T1000 (cell line): ENCODE measurements at regions not wholly inside any gene's neighbourhood (a gene's known extent, or its start where the extent isn't known, plus 50 kb on each side); places are given as distances from the start of the nearest gene placed in this dataset.

ENCODE experiments used
- DNase-seq: peaks from one replicate; lab custom pipeline; 2025; ENCODE audit warnings: mixed read lengths; lab: John Stamatoyannopoulos, UW

DNA sequence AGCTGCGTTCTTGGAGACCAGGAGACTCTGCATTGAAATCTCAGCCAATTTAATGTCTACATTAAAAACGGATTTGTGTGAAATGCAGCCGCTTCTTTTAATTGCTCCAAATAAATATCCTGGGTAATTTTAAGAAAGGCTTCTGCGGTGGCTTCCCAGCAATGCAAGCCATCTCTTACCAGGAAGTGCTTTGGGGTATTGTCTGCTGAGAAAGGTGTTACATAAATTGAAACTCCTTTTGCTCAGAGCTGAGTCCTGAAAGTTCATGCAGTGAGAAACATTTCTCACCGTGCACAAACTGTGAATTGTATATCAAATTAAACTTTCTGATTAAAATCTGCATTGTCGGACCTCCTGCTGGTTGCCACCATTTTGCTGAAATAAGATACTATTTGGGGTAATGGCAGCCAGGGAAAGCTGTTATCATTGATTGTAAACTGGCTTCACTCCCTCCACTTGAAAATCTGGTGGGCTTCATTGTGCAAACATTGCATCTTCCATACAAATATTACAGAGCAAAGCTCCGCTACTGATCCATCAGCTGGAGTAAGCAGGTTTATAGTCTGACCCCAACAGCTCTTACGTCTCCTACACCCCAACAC lies 59.5 kb downstream of the ZIC5 start:
- DNase-seq: no peak

GRCh38 chr13:99911069-99911964 lies 60.2 kb downstream of the ZIC5 start:
- no peak for DNase-seq

GRCh38 chr13:99909836-99910619 lies 61.5 kb downstream of the ZIC5 start:
- DNase-seq: no peak

DNA sequence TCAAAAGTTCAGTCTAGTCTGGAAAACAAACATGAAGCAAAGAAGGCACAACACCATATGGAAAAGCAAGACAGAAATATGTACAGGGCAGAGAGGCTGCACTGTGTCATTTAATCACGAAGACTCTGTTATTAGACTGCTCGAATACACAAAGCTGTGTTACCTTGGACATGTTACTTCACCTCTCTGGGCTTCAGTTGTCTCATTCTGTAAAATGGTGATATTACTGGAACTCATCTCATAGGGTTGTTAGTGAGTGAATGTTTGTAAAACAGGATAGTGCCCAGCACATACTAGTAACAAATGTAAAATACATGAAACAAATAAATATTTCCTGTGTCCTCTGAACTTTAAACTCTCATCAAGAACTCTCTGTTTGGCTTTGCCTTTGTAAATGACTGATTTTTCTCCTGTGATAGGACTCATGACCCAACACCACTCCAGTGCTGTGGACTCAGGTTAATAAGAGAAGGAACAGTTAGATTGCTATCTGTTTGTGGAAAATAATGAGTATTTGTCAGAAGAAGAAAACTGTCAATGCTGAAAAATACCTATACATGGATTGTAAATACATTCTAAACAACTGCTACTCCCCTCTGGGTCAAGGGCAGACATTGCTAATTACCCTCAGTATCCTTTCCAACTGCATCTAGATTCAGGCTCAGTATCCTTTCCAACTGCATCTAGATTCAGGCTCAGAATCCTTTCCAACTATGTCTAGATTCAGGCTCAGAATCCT lies 62.3 kb downstream of the ZIC5 start:
- DNase-seq: no peak

DNA sequence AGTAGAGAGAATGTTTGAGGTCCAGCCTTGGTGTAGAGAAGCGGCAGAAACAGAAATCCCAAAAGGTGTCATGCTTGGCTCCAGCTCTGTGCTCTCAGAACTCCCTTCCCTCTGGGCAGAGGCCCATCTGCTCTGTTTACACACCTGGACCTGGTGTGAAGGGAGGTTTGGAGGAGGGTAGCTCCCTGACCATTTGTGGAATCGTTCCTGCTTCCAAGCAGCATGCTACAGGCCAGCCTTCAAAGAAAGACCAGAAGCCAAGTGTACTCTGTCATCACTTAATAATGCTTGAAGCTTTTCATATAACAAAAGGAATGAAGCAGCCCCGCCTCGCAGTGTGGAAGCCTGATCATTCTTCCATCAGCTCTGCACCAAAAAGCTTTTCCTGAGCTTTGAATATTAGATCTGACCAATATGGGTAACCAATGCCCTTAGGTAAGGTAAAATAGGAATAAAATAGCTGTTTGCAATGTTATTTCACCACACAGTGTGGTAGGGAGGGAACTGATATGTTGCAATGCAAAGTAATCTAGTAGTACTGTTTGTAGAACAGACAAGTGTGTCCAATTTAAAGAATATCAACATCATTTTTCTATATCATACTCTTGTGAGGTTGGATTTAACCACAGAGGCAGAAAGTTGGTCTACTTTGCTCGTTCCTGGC lies 63.3 kb downstream of the ZIC5 start:
- no peak for DNase-seq

DNA sequence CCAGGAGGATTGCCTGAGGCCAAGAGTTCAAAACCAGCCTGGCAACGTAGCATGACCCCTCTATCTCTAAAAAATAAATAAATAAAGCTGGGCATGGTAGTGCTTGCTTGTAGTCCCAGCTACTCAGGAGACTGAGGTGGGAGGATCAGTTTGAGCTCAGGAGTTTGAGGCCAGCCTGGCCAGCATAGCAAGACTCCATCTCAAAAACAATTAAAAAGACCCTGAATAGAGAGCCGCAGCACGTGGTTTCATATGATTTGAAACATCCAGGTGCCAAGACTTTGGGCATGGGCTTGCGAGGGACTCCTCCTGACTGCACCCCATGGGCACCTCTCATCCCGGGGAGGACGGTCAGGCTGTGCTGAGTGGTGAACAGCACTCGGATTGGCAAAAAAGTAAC lies 63.9 kb downstream of the ZIC5 start:
- DNase-seq: no peak

DNA sequence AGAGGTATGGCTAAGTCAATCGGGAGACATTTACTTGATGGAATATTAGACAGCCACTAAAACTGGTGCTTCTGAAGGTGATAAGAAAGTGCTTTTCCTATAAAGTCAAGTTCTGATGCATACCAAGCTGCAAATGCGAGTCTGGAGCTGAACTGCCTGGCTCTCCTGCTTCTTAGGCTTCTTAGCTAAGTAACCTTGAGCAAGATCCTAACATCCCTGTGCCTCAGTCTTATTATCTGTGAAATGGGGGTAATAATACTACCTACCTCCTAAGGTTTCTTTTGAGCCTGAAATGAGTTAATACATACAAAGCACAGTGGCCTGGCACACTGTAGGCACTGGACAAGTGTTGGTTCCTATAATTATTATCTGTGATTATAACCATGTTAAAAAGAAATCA lies 64.5 kb downstream of the ZIC5 start:
- no peak for DNase-seq

- no peak for DNase-seq
Observed at GRCh38 chr13:99905814-99906213, 65.8 kb downstream of the ZIC5 start.

GRCh38 chr13:99905224-99905623 lies 66.3 kb downstream of the ZIC5 start:
- DNase-seq: no peak

DNA sequence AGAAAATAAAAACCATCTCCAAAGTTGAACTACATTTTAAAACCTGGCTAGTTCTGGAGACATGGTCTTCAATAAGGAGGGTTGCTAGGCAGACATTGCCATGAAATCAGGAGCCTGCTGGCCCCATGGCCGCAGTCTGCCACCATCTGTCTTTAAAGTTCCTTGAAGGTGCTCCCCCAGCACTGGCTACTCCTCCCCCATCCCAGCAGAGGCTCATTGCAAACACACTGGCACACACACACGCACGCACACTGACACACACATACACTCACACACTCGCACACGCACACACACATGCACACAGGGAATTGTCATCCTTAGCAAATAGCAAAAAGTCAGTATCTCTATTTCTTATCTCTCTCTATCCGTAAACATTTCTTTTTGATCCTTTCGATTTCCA lies 68.4 kb downstream of the ZIC5 start:
- no peak for DNase-seq

DNA sequence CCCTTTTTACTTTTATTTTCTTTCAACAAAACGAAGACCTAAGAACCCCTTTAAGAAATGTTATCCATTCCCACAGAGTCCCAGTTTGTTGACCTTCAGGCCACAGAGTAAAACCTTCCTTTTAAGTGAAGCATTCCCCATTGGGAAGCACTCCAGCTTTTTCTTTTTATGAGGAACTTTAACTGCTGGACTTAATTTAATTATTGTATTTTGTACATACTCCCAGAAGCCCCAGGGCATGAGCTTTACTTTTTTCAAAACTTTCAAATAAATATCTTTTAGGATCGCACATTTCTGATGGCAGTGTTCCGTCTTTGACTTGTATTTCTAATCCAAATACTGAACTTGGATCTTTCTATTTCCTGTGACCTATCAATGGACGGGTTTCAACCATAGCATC lies 68.9 kb downstream of the ZIC5 start:
- DNase-seq: no peak

- no peak for DNase-seq
Observed at GRCh38 chr13:99900960-99901359, 70.6 kb downstream of the ZIC5 start.

DNA sequence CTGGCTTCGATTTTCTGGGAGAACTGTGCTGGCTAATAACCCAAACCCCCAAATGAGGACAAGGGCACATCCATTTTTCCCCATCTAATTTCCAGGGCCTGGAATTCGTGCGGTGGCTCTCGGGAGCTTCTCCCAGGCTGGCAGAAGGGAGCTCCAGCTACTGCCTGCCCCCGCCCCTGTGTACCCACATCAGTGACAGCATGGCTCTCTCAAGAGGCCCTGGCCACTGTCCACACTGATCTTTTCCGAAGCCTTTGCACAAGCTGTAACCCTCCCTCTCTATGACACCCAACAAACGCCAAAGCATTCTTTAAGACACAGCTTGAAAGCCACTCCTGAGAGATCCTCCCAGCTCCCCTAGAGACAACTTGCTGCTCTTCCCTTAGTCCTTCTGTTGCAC lies 73.1 kb downstream of the ZIC5 start:
- DNase-seq: no peak

DNA sequence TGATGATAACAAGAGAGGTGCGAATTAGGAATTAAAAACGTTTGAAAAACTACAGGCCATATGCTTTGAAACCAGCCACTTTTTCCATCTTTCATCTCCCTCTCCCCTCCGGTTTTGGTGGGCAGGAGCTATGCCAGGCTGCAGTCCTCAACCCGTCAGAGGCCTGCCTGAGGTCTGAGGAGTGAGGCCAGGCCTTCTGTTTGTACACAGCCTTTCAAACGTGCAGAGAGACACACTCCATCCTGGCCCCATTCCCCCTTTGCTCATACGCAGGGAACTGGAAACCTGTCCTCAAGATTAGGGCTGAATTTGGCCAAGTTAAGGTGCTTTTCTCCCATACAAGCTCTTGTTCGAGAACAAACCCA lies 74.5 kb downstream of the ZIC5 start:
- no peak for DNase-seq

DNA sequence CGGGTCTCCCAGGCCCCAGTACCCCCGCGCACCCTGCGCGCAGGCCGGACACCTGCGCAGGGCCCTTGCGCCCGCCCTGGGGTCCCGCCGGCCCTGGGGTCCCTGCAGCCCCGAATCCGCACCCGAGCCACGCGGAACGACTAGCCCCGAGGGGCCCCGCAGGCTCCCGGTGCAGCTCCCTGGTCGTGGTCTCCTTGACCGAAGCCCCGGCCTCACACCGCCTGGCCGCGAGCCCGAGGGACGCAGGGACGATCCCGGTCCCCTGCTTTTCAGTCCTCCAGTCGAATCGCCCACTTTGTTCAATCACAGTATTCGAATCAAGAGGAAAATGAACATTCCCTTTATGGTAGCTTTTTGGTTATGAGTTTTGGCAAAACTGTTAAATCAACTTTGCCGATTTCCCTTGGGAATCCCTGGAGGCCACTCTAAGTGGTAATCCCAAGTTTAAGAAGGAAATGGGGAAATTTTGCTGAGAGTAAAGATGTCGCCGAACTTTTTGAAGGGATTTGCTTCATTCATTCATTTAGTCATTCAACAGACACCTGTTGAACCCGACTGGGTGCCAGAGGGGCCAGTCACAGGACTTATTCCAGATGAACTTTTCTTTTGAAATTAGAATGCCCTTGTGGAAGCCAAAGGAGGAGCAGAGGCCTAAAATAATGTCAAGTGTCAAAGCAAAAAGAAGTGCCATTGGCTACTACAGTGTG lies 75.0 kb downstream of the ZIC5 start:
- DNase-seq: no peak

DNA sequence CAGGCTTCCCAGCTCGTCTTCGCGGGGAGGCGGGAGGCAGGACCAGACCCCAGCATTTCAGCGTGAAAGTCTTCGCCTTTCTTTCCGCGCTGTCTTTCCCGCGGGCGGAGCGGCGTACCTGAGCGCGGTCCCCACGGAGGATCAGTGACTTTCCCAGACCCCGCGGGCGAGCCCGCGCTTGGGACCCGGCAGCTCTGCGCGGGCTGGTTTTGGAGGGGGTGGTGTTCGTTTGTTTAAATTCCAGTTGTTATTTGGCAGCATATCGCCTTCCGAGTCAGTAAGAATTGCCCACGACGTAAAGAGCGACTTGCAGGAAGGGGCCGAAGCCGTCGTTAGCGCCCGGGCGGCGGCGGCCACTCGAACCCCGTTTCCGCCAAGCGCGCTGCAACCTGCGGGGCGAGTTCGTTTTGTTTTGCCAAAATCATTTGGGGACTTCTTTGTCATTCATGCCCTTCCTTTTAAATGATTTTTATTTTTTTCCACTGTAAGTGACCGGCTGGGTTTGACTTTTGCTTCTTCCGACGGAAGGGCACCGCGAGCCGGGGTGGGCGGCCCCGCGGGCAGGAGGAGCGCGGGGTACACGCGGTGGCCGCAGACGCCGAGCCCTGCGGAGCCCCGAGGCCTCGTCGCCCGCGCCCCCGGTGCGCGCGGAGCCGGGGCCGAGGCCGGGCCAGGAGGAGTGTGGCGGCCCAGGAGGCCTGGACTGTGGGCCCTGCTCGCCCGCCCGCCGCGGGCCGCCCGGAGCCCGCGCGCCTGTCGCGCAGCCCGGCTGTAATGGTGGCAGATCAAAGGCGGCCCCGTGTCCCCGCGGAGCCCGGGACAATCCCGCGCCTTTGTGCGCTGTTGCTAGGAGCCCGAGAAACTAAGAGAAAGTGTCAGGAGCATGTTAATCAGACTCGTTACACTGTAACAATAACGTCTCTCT lies 75.9 kb downstream of the ZIC5 start:
- DNase-seq: no peak

GRCh38 chr13:99894840-99895443 lies 76.6 kb downstream of the ZIC5 start:
- DNase-seq: no peak

GRCh38 chr13:99894105-99894839 lies 77.3 kb downstream of the ZIC5 start:
- no peak for DNase-seq

GRCh38 chr13:99893567-99893966 lies 78.0 kb downstream of the ZIC5 start:
- DNase-seq: no peak
